Uterus (tissue), 2 donors: ENCODE measurements at regions not wholly inside any gene's neighbourhood (a gene's known extent, or its start where the extent isn't known, plus 50 kb on each side); places are given as distances from the start of the nearest gene placed in this dataset.

ENCODE experiments used
- CTCF ChIP-seq, 4 experiments: fragments of 200-600 bp in 2 of 4; fragments of 450-650 bp in 2 of 4; sonication (generic) in 2 of 4; IDR thresholded peaks; one replicate each; pipeline ENCODE4 v1.5.1; 2016 to 2019; ENCODE audit warnings: antibody characterized with exemption in 4 of 4, mild to moderate bottlenecking in 2 of 4, moderate library complexity in 1 of 4
- POLR2A ChIP-seq, 2 donors: fragments of 450-650 bp; IDR thresholded peaks; one replicate each; pipeline ENCODE4 v1.6.1; 2016; ENCODE audit warnings: antibody characterized with exemption in 2 of 2, mild to moderate bottlenecking in 1 of 2, moderate library complexity in 1 of 2

GRCh38 chr14:84937016-84937415, 592.9 kb upstream of the FLRT2 start:
- no peak for TF ChIP-seq CTCF (IDR thresholded peaks at IDR 0.05)
- TF ChIP-seq POLR2A (IDR thresholded peaks at IDR 0.05): no peak
